KMS-11 (cell line): ENCODE measurements at regions not wholly inside any gene's neighbourhood (a gene's known extent, or its start where the extent isn't known, plus 50 kb on each side); places are given as distances from the start of the nearest gene placed in this dataset.

Source experiments
- H2AFZ ChIP-seq: fragments of 200-600 bp; sonication (generic); 2 replicates; pipeline ENCODE4 v1.6.1; 2016; ENCODE audit warnings: antibody characterized with exemption, mixed run types, low read depth
- H3K27ac ChIP-seq: fragments of 200-600 bp; sonication (generic); 2 replicates; pipeline ENCODE4 v1.6.1; 2016; ENCODE audit warnings: mild to moderate bottlenecking, mixed run types
- H3K27me3 ChIP-seq: fragments of 200-600 bp; sonication (generic); 2 replicates; pipeline ENCODE4 v1.6.1; 2017; ENCODE audit warnings: mild to moderate bottlenecking, low read depth, mixed run types, moderate library complexity; ENCODE audit not compliant: insufficient read depth
- H3K36me3 ChIP-seq: fragments of 200-600 bp; sonication (generic); 2 replicates; pipeline ENCODE4 v1.6.1; 2017; ENCODE audit warnings: mild to moderate bottlenecking, mixed run types; ENCODE audit not compliant: insufficient read depth
- H3K4me1 ChIP-seq: fragments of 200-600 bp; sonication (generic); 2 replicates; pipeline ENCODE4 v1.6.1; 2016; ENCODE audit warnings: mild to moderate bottlenecking, low read depth, mixed run types; ENCODE audit not compliant: poor library complexity, severe bottlenecking
- H3K4me2 ChIP-seq: fragments of 200-600 bp; sonication (generic); 2 replicates; pipeline ENCODE4 v1.7.0; 2016; ENCODE audit warnings: mild to moderate bottlenecking, mixed run types
- H3K4me3 ChIP-seq: fragments of 200-600 bp; sonication (generic); IDR thresholded peaks from 2 replicates; pipeline ENCODE4 v1.6.1; 2017; ENCODE audit warnings: low read depth, low read length, mixed read lengths; ENCODE audit not compliant: insufficient read depth
- H3K79me2 ChIP-seq: fragments of 200-600 bp; sonication (generic); 2 replicates; pipeline ENCODE4 v1.6.1; 2016; ENCODE audit warnings: low read depth, mixed run types; ENCODE audit not compliant: insufficient read depth
- H3K9ac ChIP-seq: fragments of 200-600 bp; sonication (generic); 2 replicates; pipeline ENCODE4 v1.6.1; 2016; ENCODE audit warnings: mild to moderate bottlenecking, mixed run types
- H4K20me1 ChIP-seq: fragments of 200-600 bp; sonication (generic); 2 replicates; pipeline ENCODE4 v1.6.1; 2016; ENCODE audit warnings: mild to moderate bottlenecking, mixed run types; ENCODE audit not compliant: insufficient read depth
- CTCF ChIP-seq: fragments of 200-600 bp; sonication (generic); conservative IDR thresholded peaks from 2 replicates; pipeline ENCODE4 v1.6.1; 2017; ENCODE audit warnings: low read depth, mild to moderate bottlenecking, antibody characterized with exemption, low read length, moderate library complexity, mixed read lengths

GRCh38 chr6:14281811-14282660 lies 164.5 kb downstream of the CD83 start:
- Histone ChIP-seq H2AFZ (no peak overlapping the region), H3K4me1 (no peaks in the 10 kb centered on the region), H4K20me1 (no peaks in the 10 kb centered on the region), H3K4me3 (no peak overlapping the region), H3K9ac (no peak overlapping the region), H3K4me2 (no peak overlapping the region), H3K36me3 (no peaks in the 10 kb centered on the region), H3K79me2 (no peaks in the 10 kb centered on the region), H3K27me3 (no peaks in the 10 kb centered on the region), H3K27ac (no peak overlapping the region)
- TF ChIP-seq CTCF: no peak

- H3K36me3 ChIP-seq: no peaks in the 10 kb centered on the region
- TF ChIP-seq CTCF: no peak
- H3K27me3 ChIP-seq: no peaks in the 10 kb centered on the region
- no peak overlapping the region for H3K9ac ChIP-seq
- no peaks in the 10 kb centered on the region for H4K20me1 ChIP-seq
- H3K4me2 ChIP-seq: no peak overlapping the region
- no peak overlapping the region for H2AFZ ChIP-seq
- no peak overlapping the region for H3K4me3 ChIP-seq
- no peaks in the 10 kb centered on the region for H3K4me1 ChIP-seq
- H3K27ac ChIP-seq: no peak overlapping the region
- no peaks in the 10 kb centered on the region for H3K79me2 ChIP-seq
Measured at GRCh38 chr6:14282854-14283505, 165.4 kb downstream of the CD83 start.

GRCh38 chr6:14283600-14284235 lies 166.1 kb downstream of the CD83 start:
- Histone ChIP-seq H3K4me2 (no peak overlapping the region), H3K9ac (no peak overlapping the region), H3K36me3 (no peaks in the 10 kb centered on the region), H4K20me1 (no peaks in the 10 kb centered on the region), H3K27ac (no peak overlapping the region), H3K4me1 (no peaks in the 10 kb centered on the region), H3K4me3 (no peak overlapping the region), H2AFZ (no peak overlapping the region), H3K79me2 (no peaks in the 10 kb centered on the region), H3K27me3 (no peaks in the 10 kb centered on the region)
- no peak for TF ChIP-seq CTCF

GRCh38 chr6:14284969-14285590 lies 167.5 kb downstream of the CD83 start:
- Histone ChIP-seq H3K27ac (no peak overlapping the region), H3K4me2 (no peak overlapping the region)

More at GRCh38 chr6:14284969-14285590, 167.5 kb downstream of the CD83 start:
- Histone ChIP-seq H3K9ac (no peak overlapping the region), H3K27me3 (no peaks in the 10 kb centered on the region), H2AFZ (no peak overlapping the region), H3K79me2 (no peaks in the 10 kb centered on the region), H4K20me1 (no peaks in the 10 kb centered on the region), H3K4me1 (no peaks in the 10 kb centered on the region), H3K36me3 (no peaks in the 10 kb centered on the region), H3K4me3 (no peak overlapping the region)
- no peak for TF ChIP-seq CTCF
